Ascending aorta (tissue), 2 donors: ENCODE measurements at regions not wholly inside any gene's neighbourhood (a gene's known extent, or its start where the extent isn't known, plus 50 kb on each side); places are given as distances from the start of the nearest gene placed in this dataset.

Source experiments
- DNase-seq, 2 donors: peaks; one replicate each; pipeline ENCODE4 v3.0.0-alpha.2; 2019; ENCODE audit warnings: low spot score in 2 of 2
- H3K27ac ChIP-seq, 2 donors: fragments of 200-600 bp; sonication (generic); one replicate each; pipeline ENCODE4 v1.5.1; 2016 to 2017; ENCODE audit warnings: mild to moderate bottlenecking in 1 of 2
- H3K27me3 ChIP-seq: fragments of 200-600 bp; sonication (generic); one replicate; pipeline ENCODE4 v1.5.1; 2017
- H3K36me3 ChIP-seq, 2 donors: fragments of 200-600 bp; sonication (generic); one replicate each; pipeline ENCODE4 v1.5.1; 2016
- H3K4me1 ChIP-seq, 2 donors: fragments of 200-600 bp; sonication (generic); one replicate each; pipeline ENCODE4 v1.5.1; 2016 to 2017; ENCODE audit warnings: mild to moderate bottlenecking in 1 of 2
- H3K4me3 ChIP-seq, 2 donors: fragments of 200-600 bp; sonication (generic); one replicate each; pipeline ENCODE4 v1.5.1; 2016 to 2017; ENCODE audit warnings: mild to moderate bottlenecking in 1 of 2
- H3K9me3 ChIP-seq, 2 donors: fragments of 200-600 bp; sonication (generic); one replicate each; pipeline ENCODE4 v1.5.1; 2016
- intact Hi-C: fragments of 100-400 bp; cut with DNase I; formaldehyde crosslinking; loops from one replicate; pipeline ENCODE4 v1.15.1; 2023
- TF ChIP-seq, protein P1 (sequence below), 3 experiments: fragments of 200-600 bp in 2 of 3; fragments of 450-650 bp in 1 of 3; sonication (generic) in 2 of 3; IDR thresholded peaks; one replicate each; pipeline ENCODE4 v1.5.1; 2016 to 2019; ENCODE audit warnings: antibody characterized with exemption in 3 of 3, mild to moderate bottlenecking in 1 of 3, moderate library complexity in 1 of 3

DNA sequence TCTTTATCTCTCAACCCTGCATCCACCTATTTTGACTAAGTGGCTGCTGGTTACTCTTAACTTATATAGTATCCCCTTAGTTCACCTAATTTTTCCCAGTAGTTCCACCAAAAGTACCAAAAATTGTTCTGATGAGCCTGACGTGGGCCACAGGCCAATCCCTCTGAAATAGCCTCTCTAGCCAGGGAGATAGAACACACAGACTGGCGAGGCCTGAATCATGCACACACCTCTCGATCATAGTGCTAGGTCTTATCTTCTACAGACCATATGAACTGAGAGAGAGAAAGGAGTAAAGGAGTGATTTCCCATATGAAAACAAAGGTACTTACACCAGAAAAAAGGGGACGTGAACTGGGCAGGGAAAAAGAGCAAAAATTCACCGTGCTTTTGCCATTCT, 72.5 kb upstream of the ADAMTS9 start:
- no peak for DNase-seq
- peaks cover 3 to 16% of the 10 kb centered on the region in 2 donors for H3K4me1 ChIP-seq
- H3K4me3 ChIP-seq, result no peak overlapping the region
- TF ChIP-seq, protein P1, sequence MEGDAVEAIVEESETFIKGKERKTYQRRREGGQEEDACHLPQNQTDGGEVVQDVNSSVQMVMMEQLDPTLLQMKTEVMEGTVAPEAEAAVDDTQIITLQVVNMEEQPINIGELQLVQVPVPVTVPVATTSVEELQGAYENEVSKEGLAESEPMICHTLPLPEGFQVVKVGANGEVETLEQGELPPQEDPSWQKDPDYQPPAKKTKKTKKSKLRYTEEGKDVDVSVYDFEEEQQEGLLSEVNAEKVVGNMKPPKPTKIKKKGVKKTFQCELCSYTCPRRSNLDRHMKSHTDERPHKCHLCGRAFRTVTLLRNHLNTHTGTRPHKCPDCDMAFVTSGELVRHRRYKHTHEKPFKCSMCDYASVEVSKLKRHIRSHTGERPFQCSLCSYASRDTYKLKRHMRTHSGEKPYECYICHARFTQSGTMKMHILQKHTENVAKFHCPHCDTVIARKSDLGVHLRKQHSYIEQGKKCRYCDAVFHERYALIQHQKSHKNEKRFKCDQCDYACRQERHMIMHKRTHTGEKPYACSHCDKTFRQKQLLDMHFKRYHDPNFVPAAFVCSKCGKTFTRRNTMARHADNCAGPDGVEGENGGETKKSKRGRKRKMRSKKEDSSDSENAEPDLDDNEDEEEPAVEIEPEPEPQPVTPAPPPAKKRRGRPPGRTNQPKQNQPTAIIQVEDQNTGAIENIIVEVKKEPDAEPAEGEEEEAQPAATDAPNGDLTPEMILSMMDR (IDR thresholded peaks at IDR 0.05), result no peak
- no peaks in the 10 kb centered on the region for H3K27me3 ChIP-seq
- H3K36me3 ChIP-seq, result no peaks in the 10 kb centered on the region
- no peaks in the 10 kb centered on the region for H3K9me3 ChIP-seq
- H3K27ac ChIP-seq, result peak overlapping the region; percentile 50 to 51
- intact Hi-C loops, result no loop called here

DNA sequence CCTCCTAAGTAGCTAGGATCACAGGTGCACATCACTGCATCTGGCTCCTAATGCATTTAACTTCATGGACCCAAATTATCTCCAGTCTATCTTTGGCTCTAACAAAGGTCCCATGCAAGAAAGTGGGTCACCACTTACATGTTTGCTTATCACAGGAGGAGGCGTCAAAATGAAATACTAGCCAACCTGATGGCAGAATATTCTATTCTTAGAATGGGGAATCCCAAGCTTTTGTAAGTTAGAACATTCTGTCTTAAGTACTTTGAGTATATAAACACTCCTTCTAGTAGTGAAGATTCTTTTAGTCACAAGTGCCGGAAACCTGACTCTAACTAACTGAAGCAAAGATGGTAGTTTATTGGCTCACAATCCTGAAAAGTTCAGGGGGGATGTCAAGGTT, 72.0 kb upstream of the ADAMTS9 start:
- Histone ChIP-seq H3K4me3 (no peak overlapping the region), H3K27ac (peak overlapping the region; percentile 50 to 51), H3K9me3 (no peaks in the 10 kb centered on the region), H3K36me3 (no peaks in the 10 kb centered on the region), H3K27me3 (no peaks in the 10 kb centered on the region), H3K4me1 (peaks cover 3 to 16% of the 10 kb centered on the region in 2 donors)
- no peak for DNase-seq
- intact Hi-C loops, result loop anchor here (5.0 kb wide), 1 partner anchor 73 kb away; the partner anchor contains the start of gene ADAMTS9
- TF ChIP-seq, protein P1 (IDR thresholded peaks at IDR 0.05), result no peak

DNA sequence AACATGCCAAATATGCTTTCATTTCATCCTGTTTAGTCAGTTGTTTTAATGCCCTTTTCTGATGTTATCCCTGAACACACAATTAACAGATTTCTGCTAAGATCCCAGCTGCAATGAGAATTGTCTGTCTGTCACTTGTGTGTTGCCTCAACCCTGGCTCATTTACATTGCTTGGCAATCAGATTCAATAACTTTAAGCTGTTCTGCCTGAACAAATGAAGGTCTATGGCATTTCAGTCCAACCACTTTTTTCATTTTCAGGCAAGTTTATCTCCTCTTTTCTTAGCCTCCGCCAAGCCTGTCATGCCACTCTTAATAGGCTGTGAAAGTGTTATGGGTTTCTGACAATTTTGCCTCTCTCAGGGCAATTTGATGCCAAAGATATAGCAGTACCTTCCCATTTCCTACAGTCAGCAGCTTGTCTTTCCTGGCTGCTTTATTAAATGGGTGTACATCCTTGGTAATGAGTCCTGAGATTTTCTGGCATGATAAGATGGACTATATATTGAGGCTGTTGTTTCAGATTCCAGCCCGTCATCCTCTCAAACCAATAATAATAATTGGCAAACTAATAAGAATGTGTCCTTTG, 68.7 kb upstream of the ADAMTS9 start:
- TF ChIP-seq, protein P1 (IDR thresholded peaks at IDR 0.05), result no peak
- H3K27me3 ChIP-seq, result no peaks in the 10 kb centered on the region
- intact Hi-C loops, result loop anchor here (5.0 kb wide), 1 partner anchor 69 kb away; the partner anchor contains the start of gene ADAMTS9
- H3K36me3 ChIP-seq, result no peaks in the 10 kb centered on the region
- peak overlapping the region; percentile 46 to 74 for H3K27ac ChIP-seq
- no peak for DNase-seq
- H3K9me3 ChIP-seq, result no peaks in the 10 kb centered on the region
- H3K4me3 ChIP-seq, result peak overlapping the region in 1 of 2 donors; percentile 1
- peaks cover 3 to 16% of the 10 kb centered on the region in 2 donors for H3K4me1 ChIP-seq

DNA sequence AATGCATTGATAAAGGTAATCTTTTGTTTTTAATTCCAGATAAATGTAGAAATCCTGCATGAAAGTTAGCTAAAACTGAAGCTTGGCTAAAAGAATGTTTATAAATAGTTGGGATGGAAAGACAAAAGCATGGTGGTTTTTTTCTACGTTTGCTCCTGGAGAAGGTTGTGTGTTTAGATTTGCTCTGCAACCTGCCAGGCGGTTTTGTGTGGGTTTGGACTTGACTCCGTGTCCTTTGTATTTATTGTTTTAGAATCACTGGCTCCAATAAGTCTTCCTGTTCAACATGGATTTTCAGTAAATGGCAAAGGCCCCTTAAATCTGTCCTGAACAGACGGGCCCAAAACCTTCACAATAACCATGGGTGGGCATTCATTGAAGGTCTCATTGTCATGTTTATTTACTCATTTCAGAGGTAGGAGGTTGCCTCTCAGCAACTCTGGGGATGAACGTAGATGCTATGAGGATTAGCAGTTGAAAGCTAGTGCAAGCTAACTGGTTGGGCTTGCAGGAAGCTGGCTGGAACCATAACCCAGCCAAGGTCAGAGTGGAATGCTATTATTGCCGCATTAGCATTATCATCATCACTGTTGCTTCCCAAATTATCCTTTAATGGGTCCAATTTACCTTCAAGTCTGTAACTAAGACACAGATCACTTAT, 60.6 kb upstream of the ADAMTS9 start:
- Histone ChIP-seq H3K27ac (no peak overlapping the region), H3K4me3 (no peak overlapping the region)
- DNase-seq, result no peak

DNA sequence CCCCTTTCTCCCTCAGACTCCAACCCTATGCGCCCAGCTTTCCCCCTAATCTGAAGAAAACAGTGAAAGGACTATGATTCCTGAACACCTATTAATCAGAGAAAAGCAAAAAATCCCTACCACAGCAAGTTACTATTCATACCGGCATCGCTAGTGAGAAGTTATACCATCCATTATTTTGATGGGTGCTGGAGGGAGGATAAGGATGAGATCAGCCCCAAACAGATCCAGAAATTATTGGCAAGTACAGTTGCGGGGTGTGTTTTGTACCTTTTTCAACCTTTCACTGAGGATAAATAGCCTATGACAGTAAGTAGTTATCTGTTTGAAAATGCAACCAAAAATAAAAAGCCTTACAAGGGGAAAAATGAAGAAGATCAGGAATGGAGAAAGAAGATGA, 59.9 kb upstream of the ADAMTS9 start:
- Histone ChIP-seq H3K36me3 (no peaks in the 10 kb centered on the region), H3K9me3 (no peaks in the 10 kb centered on the region), H3K27me3 (no peaks in the 10 kb centered on the region), H3K4me1 (peaks cover 0 to 7% of the 10 kb centered on the region in 2 donors), H3K4me3 (no peak overlapping the region), H3K27ac (no peak overlapping the region)
- TF ChIP-seq, protein P1 (IDR thresholded peaks at IDR 0.05), result no peak
- intact Hi-C loops, result no loop called here
- no peak for DNase-seq

More for the DNA sequence above, 60.6 kb upstream of the ADAMTS9 start:
- TF ChIP-seq, protein P1 (IDR thresholded peaks at IDR 0.05), result no peak
- Histone ChIP-seq H3K9me3 (no peaks in the 10 kb centered on the region), H3K36me3 (no peaks in the 10 kb centered on the region), H3K4me1 (peaks cover 0 to 7% of the 10 kb centered on the region in 2 donors), H3K27me3 (no peaks in the 10 kb centered on the region)
- intact Hi-C loops, result no loop called here
